Muscle layer of duodenum (tissue), 2 donors: ENCODE measurements at regions not wholly inside any gene's neighbourhood (a gene's known extent, or its start where the extent isn't known, plus 50 kb on each side); places are given as distances from the start of the nearest gene placed in this dataset.

Experiments used
- H3K27ac ChIP-seq: one replicate; pipeline ENCODE4 v1.7.0; 2013; ENCODE audit warnings: mild to moderate bottlenecking, low read length
- H3K27me3 ChIP-seq: one replicate; pipeline ENCODE4 v1.7.0; 2013; ENCODE audit warnings: low read depth, mild to moderate bottlenecking, control low read depth, low read length
- H3K36me3 ChIP-seq, 2 donors: one replicate each; pipeline ENCODE4 v1.7.0; 2013; ENCODE audit warnings: low read length in 2 of 2, control low read depth in 1 of 2, mild to moderate bottlenecking in 1 of 2; ENCODE audit not compliant: insufficient read depth in 2 of 2, control insufficient read depth in 1 of 2
- H3K4me1 ChIP-seq, 2 donors: one replicate each; pipeline ENCODE4 v1.7.0; 2013; ENCODE audit warnings: low read length in 2 of 2, mild to moderate bottlenecking in 2 of 2, control low read depth in 1 of 2, moderate library complexity in 1 of 2; ENCODE audit not compliant: insufficient read depth in 2 of 2, control insufficient read depth in 1 of 2
- H3K4me3 ChIP-seq, 2 donors: one replicate each; pipeline ENCODE4 v1.7.0; 2013; ENCODE audit warnings: low read length in 2 of 2, low read depth in 1 of 2, mild to moderate bottlenecking in 1 of 2
- H3K9me3 ChIP-seq, 2 donors: one replicate each; pipeline ENCODE4 v1.7.0; 2013; ENCODE audit warnings: low read length in 2 of 2, control low read depth in 1 of 2, mild to moderate bottlenecking in 1 of 2; ENCODE audit not compliant: control insufficient read depth in 1 of 2
- donor health status: healthy.

DNA sequence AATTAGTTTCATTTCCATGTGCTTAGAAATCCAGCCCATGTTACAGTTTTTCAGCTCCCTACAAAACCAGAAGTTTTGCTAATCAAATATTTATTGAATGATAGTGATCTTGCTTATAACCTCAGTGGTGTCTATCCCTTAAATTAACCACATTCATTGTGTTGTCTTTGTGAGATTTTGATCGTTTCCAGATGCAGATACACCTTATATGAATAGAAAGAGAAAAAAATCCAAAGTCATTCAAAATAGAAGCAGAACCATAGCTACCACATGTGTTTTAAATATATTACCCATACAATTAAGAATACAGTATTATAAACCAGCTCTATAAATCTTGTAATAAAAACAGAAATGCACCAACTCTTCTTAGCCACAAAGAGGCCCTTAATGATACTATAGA lies 60.6 kb upstream of the RREB1 start:
- peaks cover 3 to 4% of the 10 kb centered on the region in 2 donors for H3K4me1 ChIP-seq
- H3K36me3 ChIP-seq = no peaks in the 10 kb centered on the region
- no peak overlapping the region for H3K27ac ChIP-seq
- no peak overlapping the region for H3K4me3 ChIP-seq
- H3K27me3 ChIP-seq = no peaks in the 10 kb centered on the region
- no peaks in the 10 kb centered on the region for H3K9me3 ChIP-seq

DNA sequence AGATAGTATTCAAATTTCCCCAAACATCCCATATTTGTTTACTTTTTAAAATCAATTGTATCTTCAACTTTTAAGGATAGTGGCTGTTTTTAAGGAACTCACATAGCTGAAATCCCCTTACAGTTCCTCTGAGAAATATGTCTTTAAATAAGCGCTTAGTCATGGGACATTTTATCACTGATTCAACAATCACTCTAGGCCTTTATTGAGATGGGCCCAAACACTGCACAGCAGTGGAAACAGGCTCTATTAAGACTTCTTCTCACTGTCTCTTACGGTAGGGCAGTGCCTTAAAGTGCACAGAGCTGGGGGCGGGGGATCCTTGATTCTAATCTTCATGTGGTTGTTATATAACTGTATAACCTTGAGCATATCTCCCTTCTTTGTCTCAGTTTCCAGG lies 59.8 kb upstream of the RREB1 start:
- no peaks in the 10 kb centered on the region for H3K9me3 ChIP-seq
- peaks cover 4 to 9% of the 10 kb centered on the region in 2 donors for H3K4me1 ChIP-seq
- H3K36me3 ChIP-seq = no peaks in the 10 kb centered on the region
- H3K27me3 ChIP-seq = no peaks in the 10 kb centered on the region
- H3K4me3 ChIP-seq = no peak overlapping the region
- no peak overlapping the region for H3K27ac ChIP-seq

DNA sequence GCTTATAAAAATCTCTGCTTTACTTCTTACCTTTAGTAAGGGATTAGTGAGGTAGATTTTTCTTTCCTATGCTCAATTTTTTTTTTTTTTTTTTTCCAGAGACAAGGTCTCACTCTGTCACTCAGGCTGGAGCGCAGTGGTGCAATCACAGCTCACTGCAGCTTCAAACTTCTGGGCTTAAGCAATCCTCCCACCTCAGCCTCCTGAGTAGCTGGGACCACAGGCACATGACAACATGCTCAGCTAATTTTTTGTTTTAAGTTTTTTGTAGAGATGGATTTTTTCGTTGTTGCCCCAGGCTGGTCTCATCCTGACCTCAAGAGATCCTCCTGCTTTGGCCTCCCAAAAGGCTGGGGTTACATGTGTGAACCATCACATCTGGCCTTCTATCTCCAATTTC lies 58.9 kb upstream of the RREB1 start:
- H3K9me3 ChIP-seq = no peaks in the 10 kb centered on the region
- H3K27ac ChIP-seq = no peak overlapping the region
- H3K36me3 ChIP-seq = no peaks in the 10 kb centered on the region
- H3K27me3 ChIP-seq = no peaks in the 10 kb centered on the region
- H3K4me1 ChIP-seq = peaks cover 4 to 9% of the 10 kb centered on the region in 2 donors
- H3K4me3 ChIP-seq = no peak overlapping the region

DNA sequence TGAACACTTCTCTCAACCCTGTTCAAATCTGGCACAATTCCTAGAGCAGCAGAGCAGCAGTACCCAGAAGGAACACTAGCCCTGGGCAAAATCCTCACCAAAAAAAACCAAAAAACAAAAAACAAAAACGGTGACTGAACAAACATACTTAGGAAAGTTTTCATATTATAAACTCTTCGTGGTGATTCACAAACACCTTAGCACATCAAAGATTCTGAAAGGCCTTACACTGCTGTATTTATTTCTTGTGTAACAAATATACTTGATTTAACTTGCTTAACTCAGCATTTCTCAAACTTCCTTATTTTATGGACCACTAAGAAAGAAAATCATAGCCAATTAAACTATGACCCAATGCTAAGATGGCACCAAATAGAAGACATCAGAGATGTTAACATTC lies 57.8 kb upstream of the RREB1 start:
- H3K36me3 ChIP-seq = no peaks in the 10 kb centered on the region
- H3K4me1 ChIP-seq = peaks cover 4 to 9% of the 10 kb centered on the region in 2 donors
- no peaks in the 10 kb centered on the region for H3K9me3 ChIP-seq
- H3K27me3 ChIP-seq = no peaks in the 10 kb centered on the region
- peak overlapping the region; percentile 67 for H3K27ac ChIP-seq
- no peak overlapping the region for H3K4me3 ChIP-seq

DNA sequence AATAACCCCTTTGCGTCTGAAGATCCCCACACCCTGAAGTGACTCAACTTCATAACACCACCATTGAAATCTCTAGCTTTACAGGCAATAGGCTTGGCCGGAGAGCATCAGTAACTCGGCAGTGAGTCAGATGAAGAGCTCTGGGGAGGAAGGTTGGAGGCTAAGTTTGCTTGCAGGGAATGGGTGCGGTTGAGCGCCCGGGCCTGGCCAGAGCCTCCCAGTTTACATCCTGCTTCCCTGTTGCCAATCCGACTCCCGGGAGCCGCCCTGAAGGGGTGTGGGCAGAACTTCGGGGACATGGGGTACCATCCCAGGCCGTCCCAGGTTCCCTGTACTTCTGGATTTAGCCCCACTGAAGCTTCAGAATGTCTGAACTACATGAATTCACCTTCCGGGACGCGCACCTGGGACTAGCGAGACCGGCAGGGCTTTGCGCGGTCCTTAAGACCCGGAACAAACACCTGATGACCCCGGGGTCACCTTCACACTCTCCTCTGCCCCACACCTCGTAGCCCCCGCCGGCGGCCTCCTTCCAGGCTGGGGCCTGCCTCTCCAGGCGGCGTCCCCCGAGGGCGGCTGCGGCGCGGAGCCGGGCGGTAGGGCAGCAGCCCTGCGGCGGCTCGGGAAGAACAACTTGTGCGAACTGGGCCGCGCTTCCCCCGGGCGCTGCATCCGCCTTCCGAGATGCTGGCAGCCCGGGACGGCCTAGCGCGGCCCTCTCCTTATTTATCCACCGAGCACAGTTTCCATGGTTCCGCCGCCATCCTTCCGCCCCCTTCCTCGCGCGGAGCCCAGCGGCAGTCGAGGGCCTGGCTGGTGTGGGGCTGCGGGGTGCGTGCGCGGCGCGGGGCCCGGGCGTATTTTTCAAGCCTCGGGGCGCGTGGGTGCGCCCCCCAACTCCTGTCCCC lies 56.6 kb upstream of the RREB1 start:
- Histone ChIP-seq H3K4me3 (peak overlapping the region; percentile 56 to 86), H3K4me1 (peaks cover 4 to 9% of the 10 kb centered on the region in 2 donors), H3K36me3 (no peaks in the 10 kb centered on the region), H3K27ac (peak overlapping the region; percentile 67), H3K9me3 (no peaks in the 10 kb centered on the region), H3K27me3 (no peaks in the 10 kb centered on the region)

DNA sequence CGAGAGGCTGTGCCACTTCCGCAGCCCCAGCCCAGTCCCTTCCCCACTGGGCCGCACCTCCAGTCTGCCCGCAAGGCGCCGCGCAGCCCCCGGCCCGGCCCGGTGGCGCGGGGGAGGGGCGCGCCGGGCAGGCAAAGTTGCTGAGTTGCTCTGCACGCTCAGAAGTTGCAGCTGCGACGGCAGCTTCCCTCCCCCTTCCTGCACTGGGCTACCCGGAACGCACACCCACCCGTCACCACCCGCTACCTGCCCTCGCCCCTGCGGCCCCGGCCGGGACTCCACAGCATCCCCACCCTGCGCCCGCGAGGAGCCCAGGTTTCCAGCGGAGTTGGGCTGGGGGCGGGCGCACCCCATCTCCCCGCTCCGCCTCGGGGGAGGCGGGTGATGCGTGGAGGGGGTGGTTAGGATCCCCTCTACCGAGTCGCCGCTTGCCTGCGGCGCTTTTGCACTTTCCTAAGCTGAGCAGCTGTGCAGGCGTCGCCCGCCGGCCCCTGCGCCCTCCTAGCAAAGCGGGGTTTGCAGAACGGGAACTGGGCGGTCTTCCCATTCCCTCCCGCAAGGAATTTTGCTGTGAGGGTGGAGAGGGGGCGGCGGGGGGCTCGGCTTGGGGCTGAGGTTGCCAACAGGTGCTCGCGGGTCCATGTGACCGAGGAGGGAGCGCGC lies 55.9 kb upstream of the RREB1 start:
- H3K4me1 ChIP-seq = peaks cover 4 to 9% of the 10 kb centered on the region in 2 donors
- H3K36me3 ChIP-seq = no peaks in the 10 kb centered on the region
- no peaks in the 10 kb centered on the region for H3K27me3 ChIP-seq
- H3K9me3 ChIP-seq = no peaks in the 10 kb centered on the region
- peak overlapping the region; percentile 67 for H3K27ac ChIP-seq
- H3K4me3 ChIP-seq = peak overlapping the region; percentile 56 to 86

DNA sequence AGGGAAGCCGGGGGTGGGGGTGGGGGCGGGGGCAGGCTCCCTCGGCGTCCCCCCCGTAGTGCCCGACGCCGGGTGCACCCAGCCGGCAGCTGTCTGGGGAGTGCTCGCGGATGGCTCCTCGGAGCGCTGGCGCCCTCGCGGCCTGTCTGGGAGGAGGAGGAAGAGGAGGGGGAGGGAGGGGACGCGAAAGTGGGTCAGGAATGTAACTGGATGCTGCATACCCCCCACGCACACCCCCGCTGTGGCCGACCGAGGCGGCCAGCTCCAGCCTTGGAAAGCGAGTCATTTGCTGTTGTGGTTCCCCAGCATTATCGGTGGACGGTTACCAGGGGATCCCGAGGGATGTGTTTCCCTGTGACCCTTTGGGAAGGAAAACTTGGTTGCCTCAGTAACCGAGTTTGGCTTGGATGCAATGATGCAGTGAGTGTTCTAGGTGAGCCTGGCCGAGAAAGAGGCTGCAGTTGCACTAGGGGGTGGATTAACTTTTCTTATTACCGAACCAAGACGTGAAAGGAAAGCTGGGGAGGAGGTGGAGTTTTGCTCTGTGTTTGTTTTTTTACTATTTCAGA lies 55.2 kb upstream of the RREB1 start:
- no peaks in the 10 kb centered on the region for H3K36me3 ChIP-seq
- peaks cover 4 to 9% of the 10 kb centered on the region in 2 donors for H3K4me1 ChIP-seq
- no peaks in the 10 kb centered on the region for H3K9me3 ChIP-seq
- H3K27ac ChIP-seq = peak overlapping the region; percentile 25
- H3K27me3 ChIP-seq = no peaks in the 10 kb centered on the region
- H3K4me3 ChIP-seq = peak overlapping the region; percentile 49 to 86

DNA sequence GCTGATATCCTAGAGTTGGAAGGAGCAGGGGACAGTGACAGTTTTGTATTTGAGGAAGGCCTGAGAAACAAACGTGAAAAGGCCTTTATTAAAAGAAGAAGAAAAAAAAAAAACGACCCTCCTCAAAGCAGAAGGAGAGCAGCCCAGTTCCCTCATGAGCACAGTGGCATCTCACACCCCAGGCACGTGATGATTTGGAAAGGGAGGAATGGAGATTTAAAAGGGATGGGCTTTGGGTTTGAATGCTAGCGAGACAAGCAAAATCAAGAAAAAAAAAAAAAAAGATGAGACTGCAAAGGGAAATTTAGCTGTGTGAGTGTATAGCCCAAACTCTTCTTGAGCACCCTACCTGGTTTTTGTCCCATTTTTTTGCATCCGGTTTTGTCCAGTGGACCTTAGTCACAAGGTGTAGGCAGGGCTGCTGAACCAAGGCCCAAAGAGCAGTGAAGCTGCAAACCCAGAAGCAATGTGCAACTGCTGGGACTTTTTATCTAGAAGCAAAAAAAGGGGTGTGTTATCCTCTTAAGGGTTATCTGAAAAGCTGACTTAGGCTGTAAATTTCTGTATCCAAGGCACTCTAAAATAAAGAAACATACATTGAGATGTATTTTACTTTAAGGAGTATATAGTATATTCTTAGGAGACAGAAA lies 54.5 kb upstream of the RREB1 start:
- H3K27me3 ChIP-seq = no peaks in the 10 kb centered on the region
- peak overlapping the region; percentile 25 for H3K27ac ChIP-seq
- no peaks in the 10 kb centered on the region for H3K9me3 ChIP-seq
- no peaks in the 10 kb centered on the region for H3K36me3 ChIP-seq
- peak overlapping the region in 1 of 2 donors; percentile 49 for H3K4me3 ChIP-seq
- peaks cover 4 to 9% of the 10 kb centered on the region in 2 donors for H3K4me1 ChIP-seq
